ENCODE measurements at regions not wholly inside any gene's neighbourhood (a gene's known extent, or its start where the extent isn't known, plus 50 kb on each side); places are given as distances from the start of the nearest gene placed in this dataset.

GRCh38 chr11:19649751-19650150, 62.9 kb upstream of the NAV2 start:
- Histone ChIP-seq H3K9me3 (ENCODE audit: low read depth, low read length) (no peaks in the 10 kb centered on the region), H3K27ac (no peak overlapping the region), H3K4me3 (no peak overlapping the region), H3K36me3 (ENCODE audit: insufficient read depth, low read length) (no peaks in the 10 kb centered on the region), H3K9ac (ENCODE audit: insufficient read length) (no peak overlapping the region)
- no peak for DNase-seq (ENCODE audit: low read depth, low spot score)
- TF ChIP-seq POLR2AphosphoS5 (IDR thresholded peaks at IDR 0.05; ENCODE audit: borderline replicate concordance, low read depth, low read length) (no peak), EZH2 (IDR thresholded peaks at IDR 0.05) (no peak), FOXP2 (optimal IDR thresholded peaks at IDR 0.05; ENCODE audit: control extremely low read depth, extremely low read length, insufficient read depth) (no peak)

- no peak overlapping the region for H3K27ac ChIP-seq
- no peaks in the 10 kb centered on the region for H3K9me3 ChIP-seq (ENCODE audit: low read depth, low read length)
- no peaks in the 10 kb centered on the region for H3K36me3 ChIP-seq (ENCODE audit: insufficient read depth, low read length)
- no peak for DNase-seq (ENCODE audit: low read depth, low spot score)
- H3K9ac ChIP-seq (ENCODE audit: insufficient read length) = no peak overlapping the region
- no peak for TF ChIP-seq EZH2 (IDR thresholded peaks at IDR 0.05)
- no peak for TF ChIP-seq FOXP2 (optimal IDR thresholded peaks at IDR 0.05; ENCODE audit: control extremely low read depth, extremely low read length, insufficient read depth)
- TF ChIP-seq POLR2AphosphoS5 (IDR thresholded peaks at IDR 0.05; ENCODE audit: borderline replicate concordance, low read depth, low read length) = no peak
- no peak overlapping the region for H3K4me3 ChIP-seq
Measured at GRCh38 chr11:19648321-19648720, 64.3 kb upstream of the NAV2 start.

- Histone ChIP-seq H3K36me3 (ENCODE audit: insufficient read depth, low read length) (no peaks in the 10 kb centered on the region), H3K9ac (ENCODE audit: insufficient read length) (no peak overlapping the region), H3K27ac (no peak overlapping the region), H3K9me3 (ENCODE audit: low read depth, low read length) (no peaks in the 10 kb centered on the region), H3K4me3 (no peak overlapping the region)
- TF ChIP-seq POLR2AphosphoS5 (IDR thresholded peaks at IDR 0.05; ENCODE audit: borderline replicate concordance, low read depth, low read length) = no peak
- TF ChIP-seq EZH2 (IDR thresholded peaks at IDR 0.05) = no peak
- TF ChIP-seq FOXP2 (optimal IDR thresholded peaks at IDR 0.05; ENCODE audit: control extremely low read depth, extremely low read length, insufficient read depth) = no peak
- DNase-seq (ENCODE audit: low read depth, low spot score) = no peak
Measured at GRCh38 chr11:19647816-19648215, 64.8 kb upstream of the NAV2 start.

- H3K9ac ChIP-seq (ENCODE audit: insufficient read length) = no peak overlapping the region
- no peak overlapping the region for H3K4me3 ChIP-seq
- TF ChIP-seq POLR2AphosphoS5 (IDR thresholded peaks at IDR 0.05; ENCODE audit: borderline replicate concordance, low read depth, low read length) (no peak), EZH2 (IDR thresholded peaks at IDR 0.05) (no peak)
- no peaks in the 10 kb centered on the region for H3K9me3 ChIP-seq (ENCODE audit: low read depth, low read length)
- DNase-seq (ENCODE audit: low read depth, low spot score) = no peak
- H3K27ac ChIP-seq = no peak overlapping the region
- H3K36me3 ChIP-seq (ENCODE audit: insufficient read depth, low read length) = no peaks in the 10 kb centered on the region
Measured at GRCh38 chr11:19646921-19647320, 65.7 kb upstream of the NAV2 start.

GRCh38 chr11:19646308-19646707, 66.3 kb upstream of the NAV2 start:
- H3K9me3 ChIP-seq (ENCODE audit: low read depth, low read length) = no peaks in the 10 kb centered on the region
- no peaks in the 10 kb centered on the region for H3K36me3 ChIP-seq (ENCODE audit: insufficient read depth, low read length)
- no peak overlapping the region for H3K9ac ChIP-seq (ENCODE audit: insufficient read length)
- no peak for TF ChIP-seq FOXP2 (optimal IDR thresholded peaks at IDR 0.05; ENCODE audit: control extremely low read depth, extremely low read length, insufficient read depth)
- TF ChIP-seq EZH2 (IDR thresholded peaks at IDR 0.05) = no peak
- TF ChIP-seq POLR2AphosphoS5 (IDR thresholded peaks at IDR 0.05; ENCODE audit: borderline replicate concordance, low read depth, low read length) = no peak
- no peak overlapping the region for H3K4me3 ChIP-seq
- no peak overlapping the region for H3K27ac ChIP-seq
- DNase-seq (ENCODE audit: low read depth, low spot score) = no peak

- Histone ChIP-seq H3K36me3 (ENCODE audit: insufficient read depth, low read length) (no peaks in the 10 kb centered on the region), H3K9ac (ENCODE audit: insufficient read length) (no peak overlapping the region), H3K27ac (no peak overlapping the region), H3K9me3 (ENCODE audit: low read depth, low read length) (no peaks in the 10 kb centered on the region), H3K4me3 (no peak overlapping the region)
- TF ChIP-seq FOXP2 (optimal IDR thresholded peaks at IDR 0.05; ENCODE audit: control extremely low read depth, extremely low read length, insufficient read depth) = no peak
- DNase-seq (ENCODE audit: low read depth, low spot score) = no peak
Measured at GRCh38 chr11:19644316-19644715, 68.3 kb upstream of the NAV2 start.

GRCh38 chr11:19642185-19643158, 70.2 kb upstream of the NAV2 start:
- H3K27ac ChIP-seq = no peak overlapping the region
- no peak overlapping the region for H3K9ac ChIP-seq (ENCODE audit: insufficient read length)
- no peak overlapping the region for H3K4me3 ChIP-seq
- no peaks in the 10 kb centered on the region for H3K9me3 ChIP-seq (ENCODE audit: low read depth, low read length)
- no peaks in the 10 kb centered on the region for H3K36me3 ChIP-seq (ENCODE audit: insufficient read depth, low read length)
- no peak for DNase-seq (ENCODE audit: low read depth, low spot score)
- no peak for TF ChIP-seq POLR2AphosphoS5 (IDR thresholded peaks at IDR 0.05; ENCODE audit: borderline replicate concordance, low read depth, low read length)
- no peak for TF ChIP-seq FOXP2 (optimal IDR thresholded peaks at IDR 0.05; ENCODE audit: control extremely low read depth, extremely low read length, insufficient read depth)
- TF ChIP-seq EZH2 (IDR thresholded peaks at IDR 0.05) = no peak

GRCh38 chr11:19639603-19640105, 73.0 kb upstream of the NAV2 start:
- TF ChIP-seq POLR2AphosphoS5 (IDR thresholded peaks at IDR 0.05; ENCODE audit: borderline replicate concordance, low read depth, low read length) (no peak), FOXP2 (optimal IDR thresholded peaks at IDR 0.05; ENCODE audit: control extremely low read depth, extremely low read length, insufficient read depth) (no peak), EZH2 (IDR thresholded peaks at IDR 0.05) (no peak)
- no peak overlapping the region for H3K27ac ChIP-seq
- no peaks in the 10 kb centered on the region for H3K36me3 ChIP-seq (ENCODE audit: insufficient read depth, low read length)
- H3K4me3 ChIP-seq = no peak overlapping the region
- no peaks in the 10 kb centered on the region for H3K9me3 ChIP-seq (ENCODE audit: low read depth, low read length)
- DNase-seq (ENCODE audit: low read depth, low spot score) = no peak
- H3K9ac ChIP-seq (ENCODE audit: insufficient read length) = no peak overlapping the region
